ENCODE measurements at regions not wholly inside any gene's neighbourhood (a gene's known extent, or its start where the extent isn't known, plus 50 kb on each side); places are given as distances from the start of the nearest gene placed in this dataset.

DNA sequence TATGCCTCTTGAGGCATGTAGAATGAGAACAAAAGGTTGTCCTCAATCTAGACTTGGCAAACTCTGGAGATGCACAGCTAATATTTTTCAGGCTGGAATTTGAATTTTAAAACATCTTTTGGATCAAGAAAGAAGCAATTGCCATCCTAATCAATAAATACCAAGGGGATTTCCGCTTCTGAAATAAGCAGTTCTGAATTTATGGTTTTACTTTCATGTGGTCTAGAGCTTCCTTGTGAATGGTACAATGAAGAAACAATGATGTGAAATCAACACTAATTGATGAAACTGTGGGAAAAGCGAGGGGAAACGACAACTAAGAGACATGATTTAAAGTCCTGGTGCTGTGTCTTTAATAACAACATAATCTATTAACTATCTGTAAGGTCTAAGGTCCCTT is 1202.7 kb downstream of the SORCS3 start:
- no peak for TF ChIP-seq CTBP1 (IDR thresholded peaks at IDR 0.05; ENCODE audit: borderline replicate concordance)
- TF ChIP-seq NFRKB (IDR thresholded peaks at IDR 0.05): no peak
- no peak for TF ChIP-seq SUZ12 (IDR thresholded peaks at IDR 0.05)
- TF ChIP-seq ELF4 (IDR thresholded peaks at IDR 0.05): no peak
- CTCF ChIA-PET: no interaction called here
- no peak for DNase-seq (ENCODE audit: extremely low spot score)
- POLR2A ChIA-PET: no interaction called here

- DNase-seq (ENCODE audit: extremely low spot score): no peak
- POLR2A ChIA-PET: no interaction called here
- no peak for TF ChIP-seq CTBP1 (IDR thresholded peaks at IDR 0.05; ENCODE audit: borderline replicate concordance)
- TF ChIP-seq TARDBP (IDR thresholded peaks at IDR 0.05): no peak
- no peak for TF ChIP-seq ZNF384 (IDR thresholded peaks at IDR 0.05)
- no peak for TF ChIP-seq ARNT (IDR thresholded peaks at IDR 0.05)
- no peak for TF ChIP-seq NFRKB (IDR thresholded peaks at IDR 0.05)
- TF ChIP-seq BHLHE40 (IDR thresholded peaks at IDR 0.05; ENCODE audit: borderline replicate concordance): no peak
- no peak for TF ChIP-seq L3MBTL2 (conservative IDR thresholded peaks at IDR 0.05)
- TF ChIP-seq HDGF (IDR thresholded peaks at IDR 0.05; ENCODE audit: borderline replicate concordance): no peak
- TF ChIP-seq LEF1 (IDR thresholded peaks at IDR 0.05; ENCODE audit: borderline replicate concordance): no peak
- no peak for TF ChIP-seq SUZ12 (IDR thresholded peaks at IDR 0.05)
- no peak for TF ChIP-seq FOXK2 (IDR thresholded peaks at IDR 0.05)
- TF ChIP-seq PKNOX1 (IDR thresholded peaks at IDR 0.05): no peak
- TF ChIP-seq FOXA1 (IDR thresholded peaks at IDR 0.05): no peak
- TF ChIP-seq FOXM1 (IDR thresholded peaks at IDR 0.05; ENCODE audit: borderline replicate concordance): no peak
- TF ChIP-seq ELF4 (IDR thresholded peaks at IDR 0.05): no peak
- TF ChIP-seq SP1 (IDR thresholded peaks at IDR 0.05): no peak
- CTCF ChIA-PET: no interaction called here
Measured at GRCh38 chr10:105840288-105840770, 1199.2 kb downstream of the SORCS3 start.

DNA sequence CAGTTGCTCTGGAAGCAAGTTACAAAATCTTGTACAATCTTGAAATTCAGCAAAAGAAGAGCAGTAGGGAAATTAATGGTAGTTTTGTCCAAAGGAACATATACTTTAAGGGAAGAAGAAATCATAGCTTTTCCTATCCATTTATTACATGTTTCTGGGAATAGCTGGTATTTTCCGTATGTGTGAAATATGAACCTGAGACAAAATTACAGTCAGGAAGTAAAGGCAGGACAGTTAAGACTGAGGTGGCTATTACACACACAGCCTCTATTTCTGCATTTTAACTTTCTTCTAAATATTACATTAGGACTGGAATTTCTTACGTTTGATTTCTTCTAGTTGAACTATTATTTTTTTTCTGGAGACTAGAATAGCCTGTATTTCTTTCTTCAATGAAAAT is 1197.3 kb downstream of the SORCS3 start:
- ChIA-PET CTCF (no interaction called here), POLR2A (no interaction called here)
- TF ChIP-seq CTBP1 (IDR thresholded peaks at IDR 0.05; ENCODE audit: borderline replicate concordance) (no peak), ELF4 (IDR thresholded peaks at IDR 0.05) (no peak), TARDBP (IDR thresholded peaks at IDR 0.05) (no peak), BHLHE40 (IDR thresholded peaks at IDR 0.05; ENCODE audit: borderline replicate concordance) (no peak), NFRKB (IDR thresholded peaks at IDR 0.05) (no peak), SUZ12 (IDR thresholded peaks at IDR 0.05) (no peak), FOXM1 (IDR thresholded peaks at IDR 0.05; ENCODE audit: borderline replicate concordance) (no peak), ARNT (IDR thresholded peaks at IDR 0.05) (no peak), ZNF384 (IDR thresholded peaks at IDR 0.05) (no peak), FOXA1 (IDR thresholded peaks at IDR 0.05) (no peak), LEF1 (IDR thresholded peaks at IDR 0.05; ENCODE audit: borderline replicate concordance) (no peak), PKNOX1 (IDR thresholded peaks at IDR 0.05) (no peak), FOXK2 (IDR thresholded peaks at IDR 0.05) (no peak)
- DNase-seq (ENCODE audit: extremely low spot score): no peak

DNA sequence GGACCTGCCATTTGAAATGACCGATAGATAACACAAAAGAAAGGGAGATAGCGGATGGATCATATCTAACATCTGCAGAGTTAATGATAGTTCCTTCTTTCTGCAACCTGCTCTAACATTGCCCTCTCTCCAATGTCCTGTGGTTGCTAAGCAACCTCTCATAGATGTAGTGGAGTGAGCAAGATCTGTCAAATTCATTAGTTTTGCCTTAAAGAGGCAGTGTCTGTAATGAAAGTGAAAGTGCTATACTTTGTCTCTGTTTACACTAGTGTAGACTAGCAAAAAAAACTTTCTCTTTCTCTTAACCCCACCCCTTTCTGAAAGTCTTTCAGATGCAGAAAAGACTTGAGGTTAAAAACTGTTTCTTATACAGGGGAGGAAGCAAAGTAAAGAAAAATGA is 1196.9 kb downstream of the SORCS3 start:
- POLR2A ChIA-PET: no interaction called here
- CTCF ChIA-PET: no interaction called here
- TF ChIP-seq BHLHE40 (IDR thresholded peaks at IDR 0.05; ENCODE audit: borderline replicate concordance): no peak
- TF ChIP-seq FOXA1 (IDR thresholded peaks at IDR 0.05): no peak
- no peak for TF ChIP-seq NFRKB (IDR thresholded peaks at IDR 0.05)
- TF ChIP-seq TARDBP (IDR thresholded peaks at IDR 0.05): no peak
- no peak for TF ChIP-seq HDGF (IDR thresholded peaks at IDR 0.05; ENCODE audit: borderline replicate concordance)
- no peak for TF ChIP-seq PKNOX1 (IDR thresholded peaks at IDR 0.05)
- no peak for TF ChIP-seq CTBP1 (IDR thresholded peaks at IDR 0.05; ENCODE audit: borderline replicate concordance)
- no peak for TF ChIP-seq SUZ12 (IDR thresholded peaks at IDR 0.05)
- no peak for TF ChIP-seq L3MBTL2 (conservative IDR thresholded peaks at IDR 0.05)
- no peak for TF ChIP-seq ARNT (IDR thresholded peaks at IDR 0.05)
- TF ChIP-seq FOXK2 (IDR thresholded peaks at IDR 0.05): no peak
- no peak for DNase-seq (ENCODE audit: extremely low spot score)

GRCh38 chr10:105834261-105835059 is 1193.4 kb downstream of the SORCS3 start:
- TF ChIP-seq ELF4 (IDR thresholded peaks at IDR 0.05) (no peak), FOXM1 (IDR thresholded peaks at IDR 0.05; ENCODE audit: borderline replicate concordance) (no peak), PKNOX1 (IDR thresholded peaks at IDR 0.05) (no peak), LEF1 (IDR thresholded peaks at IDR 0.05; ENCODE audit: borderline replicate concordance) (no peak), CTBP1 (IDR thresholded peaks at IDR 0.05; ENCODE audit: borderline replicate concordance) (no peak), SP1 (IDR thresholded peaks at IDR 0.05) (no peak), TARDBP (IDR thresholded peaks at IDR 0.05) (no peak), SUZ12 (IDR thresholded peaks at IDR 0.05) (no peak), ZNF384 (IDR thresholded peaks at IDR 0.05) (no peak)
- ChIA-PET POLR2A (no interaction called here), CTCF (no interaction called here)
- DNase-seq (ENCODE audit: extremely low spot score): no peak

DNA sequence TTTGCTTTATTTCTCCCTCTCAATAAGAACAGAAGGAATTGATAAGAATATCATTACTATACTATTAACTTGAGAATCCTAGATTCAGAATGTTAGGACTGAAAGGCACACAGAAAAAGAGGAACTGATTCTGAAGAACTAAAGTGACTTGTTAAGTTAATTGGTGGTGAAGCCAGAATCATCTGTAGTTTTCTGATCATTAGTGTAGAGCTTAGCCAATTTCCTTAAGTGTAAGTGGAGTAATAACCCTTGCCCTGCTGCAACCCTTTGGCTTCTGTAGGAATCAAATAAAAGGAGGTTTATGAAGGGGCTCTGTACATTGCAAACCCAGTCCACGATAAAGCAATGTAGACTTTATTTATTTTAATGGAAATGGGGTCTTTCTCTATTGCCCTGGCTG is 1186.0 kb downstream of the SORCS3 start:
- ChIA-PET CTCF (interaction anchor here (0.6 kb wide), 1 partner anchor 1040 kb away, joined by 3 read pairs; no protein-coding TSS in a partner anchor), POLR2A (no interaction called here)
- TF ChIP-seq NFRKB (IDR thresholded peaks at IDR 0.05) (no peak), PKNOX1 (IDR thresholded peaks at IDR 0.05) (no peak), FOXA1 (IDR thresholded peaks at IDR 0.05) (no peak), SUZ12 (IDR thresholded peaks at IDR 0.05) (no peak), TARDBP (IDR thresholded peaks at IDR 0.05) (no peak), ARNT (IDR thresholded peaks at IDR 0.05) (no peak), FOXK2 (IDR thresholded peaks at IDR 0.05) (no peak), HDGF (IDR thresholded peaks at IDR 0.05; ENCODE audit: borderline replicate concordance) (no peak), BHLHE40 (IDR thresholded peaks at IDR 0.05; ENCODE audit: borderline replicate concordance) (no peak), CTBP1 (IDR thresholded peaks at IDR 0.05; ENCODE audit: borderline replicate concordance) (no peak), LEF1 (IDR thresholded peaks at IDR 0.05; ENCODE audit: borderline replicate concordance) (no peak), L3MBTL2 (conservative IDR thresholded peaks at IDR 0.05) (no peak), SP1 (IDR thresholded peaks at IDR 0.05) (no peak), ELF4 (IDR thresholded peaks at IDR 0.05) (no peak), ZNF384 (IDR thresholded peaks at IDR 0.05) (no peak), FOXM1 (IDR thresholded peaks at IDR 0.05; ENCODE audit: borderline replicate concordance) (no peak)
- no peak for DNase-seq (ENCODE audit: extremely low spot score)

All from HEK293T (cell line).